H1 (cell line): ENCODE measurements at regions not wholly inside any gene's neighbourhood (a gene's known extent, or its start where the extent isn't known, plus 50 kb on each side); places are given as distances from the start of the nearest gene placed in this dataset.

ENCODE experiments used
- E2F6 ChIP-seq: IDR thresholded peaks from 2 replicates; pipeline ENCODE4 v1.6.1; 2012; ENCODE audit warnings: inconsistent platforms
- KDM1A ChIP-seq: fragments of 200-600, 300-600 bp; sonication (generic); IDR thresholded peaks from 2 replicates; pipeline ENCODE4 v1.7.1; 2016; ENCODE audit warnings: mild to moderate bottlenecking, low read length, borderline replicate concordance
- KDM4A ChIP-seq: IDR thresholded peaks from one replicate; pipeline ENCODE4 v1.7.1; 2012; ENCODE audit warnings: low read depth, mild to moderate bottlenecking, moderate library complexity, low read length, inconsistent platforms; ENCODE audit not compliant: severe bottlenecking
- SRF ChIP-seq: IDR thresholded peaks from 2 replicates; pipeline ENCODE4 v1.6.1; 2011; ENCODE audit warnings: mild to moderate bottlenecking, low read depth, low read length, moderate library complexity
- TEAD4 ChIP-seq: IDR thresholded peaks from 2 replicates; pipeline ENCODE4 v1.6.1; 2012; ENCODE audit warnings: low read depth, low read length, inconsistent platforms, mixed read lengths
- USF2 ChIP-seq: IDR thresholded peaks from 2 replicates; pipeline ENCODE4 v1.6.1; 2011; ENCODE audit warnings: low read length, improper control_type of control experiment

- TF ChIP-seq KDM4A (no peak), USF2 (no peak), KDM1A (no peak), TEAD4 (no peak), E2F6 (no peak), SRF (no peak)
These were observed 147.8 kb upstream of the KDM5D start (continued) for GRCh38 chrY:19892076-19892964.
